ENCODE measurements at regions not wholly inside any gene's neighbourhood (a gene's known extent, or its start where the extent isn't known, plus 50 kb on each side); places are given as distances from the start of the nearest gene placed in this dataset.

DNA sequence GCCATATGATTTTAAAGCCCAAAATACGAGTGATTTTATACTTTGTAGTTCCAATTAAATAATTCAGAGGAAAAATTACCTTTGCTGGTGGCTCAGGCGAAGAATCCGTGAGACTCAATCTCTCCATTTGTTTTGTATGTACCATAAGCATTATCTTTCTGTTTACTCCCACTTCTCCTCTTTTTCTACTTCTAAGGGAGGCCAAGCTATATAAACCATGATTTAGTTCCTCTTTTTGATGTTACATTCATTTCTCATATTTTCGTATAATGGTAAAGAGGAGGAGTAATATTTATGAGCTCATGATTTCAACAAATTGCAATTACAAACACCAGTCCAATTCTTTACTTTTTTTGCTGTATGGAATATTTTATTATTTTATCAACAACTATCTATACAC, 50.6 kb upstream of the TES start:
- no peaks in the 10 kb centered on the region for H3K4me1 ChIP-seq (ENCODE audit: control insufficient read depth, extremely low read depth, insufficient read depth, low read length)
- no peaks in the 10 kb centered on the region for H3K9me3 ChIP-seq (ENCODE audit: control insufficient read depth, low read depth, low read length)
- H2AFZ ChIP-seq (ENCODE audit: control insufficient read depth, low read length): no peak overlapping the region
- H3K9me1 ChIP-seq (ENCODE audit: control insufficient read depth, extremely low read depth, insufficient read depth, low read length): no peaks in the 10 kb centered on the region
- FAIRE-seq: no peak
- no peaks in the 10 kb centered on the region for H3K27me3 ChIP-seq (ENCODE audit: control insufficient read depth, extremely low read depth, insufficient read depth, low read length)
- H3K9ac ChIP-seq (ENCODE audit: control insufficient read depth, extremely low read depth, insufficient read depth, low read length): no peak overlapping the region
- TF ChIP-seq, protein P1, sequence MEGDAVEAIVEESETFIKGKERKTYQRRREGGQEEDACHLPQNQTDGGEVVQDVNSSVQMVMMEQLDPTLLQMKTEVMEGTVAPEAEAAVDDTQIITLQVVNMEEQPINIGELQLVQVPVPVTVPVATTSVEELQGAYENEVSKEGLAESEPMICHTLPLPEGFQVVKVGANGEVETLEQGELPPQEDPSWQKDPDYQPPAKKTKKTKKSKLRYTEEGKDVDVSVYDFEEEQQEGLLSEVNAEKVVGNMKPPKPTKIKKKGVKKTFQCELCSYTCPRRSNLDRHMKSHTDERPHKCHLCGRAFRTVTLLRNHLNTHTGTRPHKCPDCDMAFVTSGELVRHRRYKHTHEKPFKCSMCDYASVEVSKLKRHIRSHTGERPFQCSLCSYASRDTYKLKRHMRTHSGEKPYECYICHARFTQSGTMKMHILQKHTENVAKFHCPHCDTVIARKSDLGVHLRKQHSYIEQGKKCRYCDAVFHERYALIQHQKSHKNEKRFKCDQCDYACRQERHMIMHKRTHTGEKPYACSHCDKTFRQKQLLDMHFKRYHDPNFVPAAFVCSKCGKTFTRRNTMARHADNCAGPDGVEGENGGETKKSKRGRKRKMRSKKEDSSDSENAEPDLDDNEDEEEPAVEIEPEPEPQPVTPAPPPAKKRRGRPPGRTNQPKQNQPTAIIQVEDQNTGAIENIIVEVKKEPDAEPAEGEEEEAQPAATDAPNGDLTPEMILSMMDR (optimal IDR thresholded peaks at IDR 0.05 in 1 of 3, IDR thresholded peaks at IDR 0.05 in 1 of 3, conservative IDR thresholded peaks at IDR 0.05 in 1 of 3; ENCODE audit: extremely low read depth in 1 of 3, insufficient read depth in 2 of 3, low read length in 3 of 3): no peak
- TF ChIP-seq EZH2 (IDR thresholded peaks at IDR 0.05; ENCODE audit: low read length): no peak
- H3K27ac ChIP-seq (ENCODE audit: control insufficient read depth, insufficient read depth, low read length): no peak overlapping the region
- no peak overlapping the region for H3K4me3 ChIP-seq (ENCODE audit: control insufficient read depth in 2 of 3, extremely low read depth in 1 of 3, insufficient read depth in 2 of 3, low read depth in 1 of 3, low read length in 3 of 3)
- H3K79me2 ChIP-seq (ENCODE audit: control insufficient read depth, insufficient read depth, low read length): no peaks in the 10 kb centered on the region
- no peak for DNase-seq (ENCODE audit: low read depth, low spot score)
- dilution Hi-C loops (cut with MboI; ENCODE audit: extremely low pct_ligation_motif_present, low sequenced_read_pairs): no loop called here
- H3K36me3 ChIP-seq (ENCODE audit: control insufficient read depth in 2 of 2, extremely low read depth in 1 of 2, insufficient read depth in 2 of 2, low read length in 2 of 2): no peaks in the 10 kb centered on the region
- H3K4me2 ChIP-seq (ENCODE audit: control insufficient read depth, extremely low read depth, insufficient read depth, low read depth, low read length): no peak overlapping the region
- H4K20me1 ChIP-seq (ENCODE audit: control insufficient read depth, extremely low read depth, insufficient read depth, low read length): no peaks in the 10 kb centered on the region

All from keratinocyte (primary cell).